Fibroblast of mammary gland (primary cell): ENCODE measurements at regions not wholly inside any gene's neighbourhood (a gene's known extent, or its start where the extent isn't known, plus 50 kb on each side); places are given as distances from the start of the nearest gene placed in this dataset.
"Not testable (repeated sequence)": the region's sequence is repeated elsewhere in the genome, so short reads cannot be mapped to it uniquely, and the experiment has no call there.

Experiments
- DNase-seq: peaks from one replicate; pipeline ENCODE4 v3.0.0-alpha.2; 2010; ENCODE audit warnings: low read depth
- H3K4me3 ChIP-seq: 2 replicates; pipeline ENCODE4 v1.5.1; 2011; ENCODE audit warnings: low read depth, mild to moderate bottlenecking, low read length, moderate library complexity; ENCODE audit not compliant: control insufficient read depth
- TF ChIP-seq, protein P1 (sequence below): conservative IDR thresholded peaks from 2 replicates; pipeline ENCODE4 v1.5.1; 2011; ENCODE audit warnings: low read depth, low read length, inconsistent platforms; ENCODE audit not compliant: control insufficient read depth, insufficient read depth

DNA sequence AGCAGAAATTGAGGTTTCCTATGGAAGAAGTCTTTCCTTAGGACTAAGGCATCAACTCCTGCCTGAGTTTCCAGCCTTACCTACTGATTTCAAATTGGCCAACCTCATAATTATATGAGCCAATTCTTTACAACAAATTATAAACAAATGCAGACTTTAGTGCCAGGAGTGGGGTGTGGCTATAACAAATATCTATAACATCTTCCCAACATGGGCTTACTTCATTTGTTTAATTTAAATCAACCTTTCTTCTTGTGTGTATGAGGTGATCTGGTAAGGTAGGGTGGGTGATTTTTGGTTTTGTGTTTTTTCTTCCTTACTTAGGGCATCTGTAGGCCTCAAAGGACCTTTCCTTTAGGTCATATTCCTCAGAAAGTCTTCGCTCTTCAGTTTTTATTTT is 354.9 kb downstream of the SHANK2 start:
- no peak overlapping the region for H3K4me3 ChIP-seq
- no peak for DNase-seq
- TF ChIP-seq, protein P1, sequence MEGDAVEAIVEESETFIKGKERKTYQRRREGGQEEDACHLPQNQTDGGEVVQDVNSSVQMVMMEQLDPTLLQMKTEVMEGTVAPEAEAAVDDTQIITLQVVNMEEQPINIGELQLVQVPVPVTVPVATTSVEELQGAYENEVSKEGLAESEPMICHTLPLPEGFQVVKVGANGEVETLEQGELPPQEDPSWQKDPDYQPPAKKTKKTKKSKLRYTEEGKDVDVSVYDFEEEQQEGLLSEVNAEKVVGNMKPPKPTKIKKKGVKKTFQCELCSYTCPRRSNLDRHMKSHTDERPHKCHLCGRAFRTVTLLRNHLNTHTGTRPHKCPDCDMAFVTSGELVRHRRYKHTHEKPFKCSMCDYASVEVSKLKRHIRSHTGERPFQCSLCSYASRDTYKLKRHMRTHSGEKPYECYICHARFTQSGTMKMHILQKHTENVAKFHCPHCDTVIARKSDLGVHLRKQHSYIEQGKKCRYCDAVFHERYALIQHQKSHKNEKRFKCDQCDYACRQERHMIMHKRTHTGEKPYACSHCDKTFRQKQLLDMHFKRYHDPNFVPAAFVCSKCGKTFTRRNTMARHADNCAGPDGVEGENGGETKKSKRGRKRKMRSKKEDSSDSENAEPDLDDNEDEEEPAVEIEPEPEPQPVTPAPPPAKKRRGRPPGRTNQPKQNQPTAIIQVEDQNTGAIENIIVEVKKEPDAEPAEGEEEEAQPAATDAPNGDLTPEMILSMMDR, result no peak

DNA sequence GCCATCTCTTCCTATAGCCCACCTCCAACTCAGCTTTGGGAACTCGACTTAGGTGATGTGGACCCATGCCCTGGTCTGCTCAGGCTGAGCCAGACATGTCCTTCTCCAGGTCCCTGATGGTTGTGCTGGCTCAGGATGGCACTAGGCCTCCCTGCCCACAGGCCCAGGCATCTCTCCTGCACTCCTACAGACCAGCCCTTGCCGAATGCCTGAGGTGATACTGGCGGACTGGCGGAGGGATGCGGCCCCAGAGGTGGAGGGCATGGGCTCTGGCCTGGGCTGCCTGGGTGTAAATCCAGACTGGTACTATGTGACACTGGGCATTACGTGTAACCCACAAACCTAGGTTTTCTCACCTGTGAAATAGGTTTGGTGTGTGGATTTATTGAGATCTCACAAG is 352.8 kb downstream of the SHANK2 start:
- DNase-seq, result no peak
- TF ChIP-seq, protein P1, result no peak
- H3K4me3 ChIP-seq, result no peak overlapping the region

DNA sequence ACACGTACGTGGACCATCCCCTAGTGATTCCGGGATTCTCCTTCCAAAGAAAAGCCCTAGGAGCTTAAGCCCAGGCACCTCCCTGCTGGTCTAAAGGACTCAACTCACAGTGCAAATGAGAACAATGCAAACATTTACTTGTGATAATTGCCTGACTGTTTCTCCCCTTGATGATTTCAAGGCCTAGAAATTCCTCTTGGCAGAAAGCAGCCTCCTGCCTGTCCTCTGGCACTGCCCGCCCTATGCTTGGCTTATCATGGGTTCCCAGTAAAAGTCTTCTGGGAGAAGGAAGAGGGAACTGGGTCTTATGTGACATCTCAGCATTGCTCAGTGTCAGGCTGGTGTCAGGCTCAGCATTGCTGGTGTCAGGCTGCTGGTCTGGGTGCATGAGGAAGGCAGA is 351.8 kb downstream of the SHANK2 start:
- no peak for DNase-seq
- TF ChIP-seq, protein P1, result no peak
- H3K4me3 ChIP-seq, result no peak overlapping the region

DNA sequence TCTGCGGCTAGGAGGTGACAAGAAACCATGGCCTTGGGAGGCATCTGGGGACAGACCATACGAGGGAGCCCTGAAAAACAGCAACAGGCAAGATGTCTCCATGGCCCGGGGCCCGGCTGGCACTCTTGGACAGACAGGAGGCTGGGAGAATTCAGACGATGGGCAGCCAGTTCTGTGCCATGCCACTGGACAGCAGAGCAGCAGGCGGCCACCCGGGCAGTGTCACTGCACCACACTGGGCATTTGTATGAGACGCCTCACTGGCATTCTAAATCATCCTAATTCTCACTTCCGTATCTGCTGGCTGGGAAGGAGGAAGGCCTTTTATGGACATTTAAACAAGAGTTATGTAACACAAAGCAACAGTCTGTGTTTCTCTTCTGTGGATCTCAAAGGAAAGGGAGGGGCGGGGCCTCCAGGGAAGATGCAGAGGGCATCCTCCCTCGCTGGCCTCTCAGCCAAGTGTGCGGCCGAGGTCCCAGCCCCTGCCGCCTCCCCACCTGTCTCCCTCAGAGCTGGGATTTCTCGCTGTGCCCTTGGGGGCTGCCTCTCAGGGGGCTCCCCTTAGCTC is 350.3 kb downstream of the SHANK2 start:
- no peak overlapping the region for H3K4me3 ChIP-seq
- TF ChIP-seq, protein P1, result no peak
- no peak for DNase-seq

DNA sequence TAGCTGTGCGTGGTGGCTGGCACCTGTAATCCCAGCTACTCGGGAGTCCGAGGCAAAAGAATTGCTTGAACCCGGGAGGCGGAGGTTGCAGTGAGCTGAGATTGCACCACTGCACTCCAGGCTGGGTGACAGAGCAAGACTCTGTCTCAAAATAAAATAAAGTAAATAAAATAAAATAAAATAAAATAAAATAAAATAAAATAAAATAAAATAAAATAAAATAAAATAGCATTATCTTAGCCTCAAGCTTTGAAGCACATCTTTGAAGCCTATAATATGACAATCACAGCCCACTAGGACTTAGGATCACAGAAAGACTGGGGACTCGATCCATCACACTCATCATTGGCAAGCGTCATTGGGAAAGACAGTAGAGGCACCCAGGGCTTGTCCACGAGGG is 349.1 kb downstream of the SHANK2 start:
- not testable (repeated sequence) for DNase-seq, H3K4me3 ChIP-seq

DNA sequence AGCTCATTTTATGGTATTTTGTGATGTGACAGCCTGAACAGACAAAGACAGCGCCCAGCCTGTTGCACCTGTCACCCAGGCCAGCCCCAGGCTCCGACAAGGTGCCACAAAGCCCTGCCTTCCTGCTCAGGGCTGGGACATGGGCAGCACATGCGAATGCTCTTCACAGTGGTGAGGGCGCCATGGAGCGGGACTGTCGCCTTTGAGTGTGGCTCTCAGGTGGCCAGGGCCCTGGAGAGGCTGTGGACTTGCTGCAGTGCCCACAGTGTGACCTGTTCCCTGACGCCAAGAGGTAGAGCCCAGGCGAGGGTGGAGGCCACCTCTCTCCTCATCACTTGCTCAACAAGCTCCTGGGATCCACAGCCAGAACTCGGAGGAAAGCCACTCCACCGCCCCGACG is 346.3 kb downstream of the SHANK2 start:
- TF ChIP-seq, protein P1, result no peak

DNA sequence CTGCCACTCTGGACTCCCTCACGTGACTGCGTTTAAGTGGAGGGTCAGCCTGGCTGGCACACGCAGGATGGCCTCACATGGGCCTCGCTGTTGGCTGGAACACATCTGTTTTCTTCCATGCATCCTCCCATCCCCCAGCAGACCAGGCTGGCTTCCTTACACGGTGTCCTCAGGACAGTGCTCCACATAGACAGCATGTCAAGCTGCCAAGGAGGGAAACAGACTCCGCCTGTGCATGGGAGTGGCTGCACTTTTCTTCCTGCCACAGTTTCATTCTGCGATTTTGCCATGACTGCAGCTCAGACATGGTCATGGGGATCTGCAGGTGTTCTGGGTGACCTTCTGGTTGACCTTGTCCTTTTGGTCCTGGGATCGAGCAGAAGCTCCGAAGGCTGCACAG is 344.2 kb downstream of the SHANK2 start:
- no peak for DNase-seq
- TF ChIP-seq, protein P1, result no peak

More for the DNA sequence above, 346.3 kb downstream of the SHANK2 start:
- H3K4me3 ChIP-seq, result no peak overlapping the region
- DNase-seq, result no peak

More for the DNA sequence above, 344.2 kb downstream of the SHANK2 start:
- H3K4me3 ChIP-seq, result no peak overlapping the region
